ENCODE measurements at regions not wholly inside any gene's neighbourhood (a gene's known extent, or its start where the extent isn't known, plus 50 kb on each side); places are given as distances from the start of the nearest gene placed in this dataset.

DNA sequence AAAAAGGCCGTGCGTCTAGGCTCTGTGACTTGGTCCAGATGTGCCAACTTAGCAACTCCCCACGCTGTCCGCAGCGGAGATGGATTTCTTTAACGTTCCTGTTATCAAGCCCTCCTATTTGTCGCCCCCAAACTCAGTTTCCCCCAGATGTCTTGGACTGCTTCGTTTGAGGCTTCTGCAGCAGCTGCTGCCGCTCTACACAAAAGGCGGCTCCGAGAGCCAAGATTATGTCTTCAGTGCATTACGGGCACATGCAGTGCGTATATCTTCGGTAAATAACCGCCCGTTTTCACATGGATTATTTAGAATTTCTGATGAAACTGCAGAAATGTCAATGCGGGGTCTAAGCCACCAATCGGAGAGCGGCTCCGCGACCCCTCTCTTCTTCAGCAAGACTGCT, 240.6 kb upstream of the ZFHX3 start:
- no peak for TF ChIP-seq CTCF (IDR thresholded peaks at IDR 0.05)
- no peak for TF ChIP-seq EP300 (IDR thresholded peaks at IDR 0.05)
- no peak for TF ChIP-seq POLR2AphosphoS5 (IDR thresholded peaks at IDR 0.05)
- no peak for TF ChIP-seq POLR2A (IDR thresholded peaks at IDR 0.05)

All from upper lobe of left lung (tissue), 4 donors.